ENCODE measurements at regions not wholly inside any gene's neighbourhood (a gene's known extent, or its start where the extent isn't known, plus 50 kb on each side); places are given as distances from the start of the nearest gene placed in this dataset.

DNA sequence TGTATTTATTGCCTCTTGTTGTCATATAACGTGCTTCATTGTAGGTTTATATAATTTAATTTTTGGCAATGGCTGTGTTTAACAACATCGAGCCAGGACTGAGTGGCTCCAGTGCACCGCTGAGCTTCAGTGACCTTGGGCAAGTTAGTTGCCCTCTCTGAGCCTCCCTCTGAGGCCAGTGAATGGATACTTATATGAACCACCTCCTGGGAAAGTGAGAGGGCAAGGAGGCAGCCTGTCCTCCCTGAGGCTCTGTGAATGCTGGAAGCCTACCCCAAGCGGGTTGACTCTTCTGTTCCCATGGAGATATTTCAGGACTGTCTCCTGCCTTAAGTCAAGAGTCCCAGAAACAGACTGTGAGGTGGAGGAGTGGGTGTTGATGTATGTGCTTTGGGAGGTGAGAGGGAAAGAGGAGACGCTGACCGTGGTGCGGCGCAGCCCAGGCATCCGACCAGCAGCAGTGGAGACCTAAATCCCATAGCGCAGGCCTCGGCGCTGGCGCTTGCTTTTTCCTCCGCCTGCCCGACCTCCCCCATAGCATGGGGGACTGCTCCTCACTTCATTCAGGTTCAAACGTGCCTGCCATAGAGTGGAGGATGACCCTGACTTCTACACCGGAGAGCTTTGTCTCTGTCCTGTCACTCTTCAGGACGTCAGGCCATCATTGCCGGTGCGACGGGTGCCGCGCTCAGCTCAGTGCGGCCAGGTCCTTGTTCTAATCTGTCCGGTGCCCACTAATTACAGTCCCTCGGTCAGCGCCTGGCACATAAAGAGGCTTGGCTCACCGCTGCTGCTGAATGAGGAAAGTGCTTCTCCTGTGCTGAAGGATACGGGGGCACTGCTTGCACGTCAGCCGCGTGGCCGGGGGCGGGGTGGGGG, 167.3 kb upstream of the HS6ST1 start:
- TF ChIP-seq SPI1 (IDR thresholded peaks at IDR 0.05; ENCODE audit: borderline replicate concordance, low read depth), result no peak
- TF ChIP-seq, protein P1, sequence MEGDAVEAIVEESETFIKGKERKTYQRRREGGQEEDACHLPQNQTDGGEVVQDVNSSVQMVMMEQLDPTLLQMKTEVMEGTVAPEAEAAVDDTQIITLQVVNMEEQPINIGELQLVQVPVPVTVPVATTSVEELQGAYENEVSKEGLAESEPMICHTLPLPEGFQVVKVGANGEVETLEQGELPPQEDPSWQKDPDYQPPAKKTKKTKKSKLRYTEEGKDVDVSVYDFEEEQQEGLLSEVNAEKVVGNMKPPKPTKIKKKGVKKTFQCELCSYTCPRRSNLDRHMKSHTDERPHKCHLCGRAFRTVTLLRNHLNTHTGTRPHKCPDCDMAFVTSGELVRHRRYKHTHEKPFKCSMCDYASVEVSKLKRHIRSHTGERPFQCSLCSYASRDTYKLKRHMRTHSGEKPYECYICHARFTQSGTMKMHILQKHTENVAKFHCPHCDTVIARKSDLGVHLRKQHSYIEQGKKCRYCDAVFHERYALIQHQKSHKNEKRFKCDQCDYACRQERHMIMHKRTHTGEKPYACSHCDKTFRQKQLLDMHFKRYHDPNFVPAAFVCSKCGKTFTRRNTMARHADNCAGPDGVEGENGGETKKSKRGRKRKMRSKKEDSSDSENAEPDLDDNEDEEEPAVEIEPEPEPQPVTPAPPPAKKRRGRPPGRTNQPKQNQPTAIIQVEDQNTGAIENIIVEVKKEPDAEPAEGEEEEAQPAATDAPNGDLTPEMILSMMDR (IDR thresholded peaks at IDR 0.05; ENCODE audit: insufficient read depth, low read length), result no peak
- TF ChIP-seq POLR2AphosphoS5 (IDR thresholded peaks at IDR 0.05; ENCODE audit: low read depth), result no peak
- TF ChIP-seq, protein P2, sequence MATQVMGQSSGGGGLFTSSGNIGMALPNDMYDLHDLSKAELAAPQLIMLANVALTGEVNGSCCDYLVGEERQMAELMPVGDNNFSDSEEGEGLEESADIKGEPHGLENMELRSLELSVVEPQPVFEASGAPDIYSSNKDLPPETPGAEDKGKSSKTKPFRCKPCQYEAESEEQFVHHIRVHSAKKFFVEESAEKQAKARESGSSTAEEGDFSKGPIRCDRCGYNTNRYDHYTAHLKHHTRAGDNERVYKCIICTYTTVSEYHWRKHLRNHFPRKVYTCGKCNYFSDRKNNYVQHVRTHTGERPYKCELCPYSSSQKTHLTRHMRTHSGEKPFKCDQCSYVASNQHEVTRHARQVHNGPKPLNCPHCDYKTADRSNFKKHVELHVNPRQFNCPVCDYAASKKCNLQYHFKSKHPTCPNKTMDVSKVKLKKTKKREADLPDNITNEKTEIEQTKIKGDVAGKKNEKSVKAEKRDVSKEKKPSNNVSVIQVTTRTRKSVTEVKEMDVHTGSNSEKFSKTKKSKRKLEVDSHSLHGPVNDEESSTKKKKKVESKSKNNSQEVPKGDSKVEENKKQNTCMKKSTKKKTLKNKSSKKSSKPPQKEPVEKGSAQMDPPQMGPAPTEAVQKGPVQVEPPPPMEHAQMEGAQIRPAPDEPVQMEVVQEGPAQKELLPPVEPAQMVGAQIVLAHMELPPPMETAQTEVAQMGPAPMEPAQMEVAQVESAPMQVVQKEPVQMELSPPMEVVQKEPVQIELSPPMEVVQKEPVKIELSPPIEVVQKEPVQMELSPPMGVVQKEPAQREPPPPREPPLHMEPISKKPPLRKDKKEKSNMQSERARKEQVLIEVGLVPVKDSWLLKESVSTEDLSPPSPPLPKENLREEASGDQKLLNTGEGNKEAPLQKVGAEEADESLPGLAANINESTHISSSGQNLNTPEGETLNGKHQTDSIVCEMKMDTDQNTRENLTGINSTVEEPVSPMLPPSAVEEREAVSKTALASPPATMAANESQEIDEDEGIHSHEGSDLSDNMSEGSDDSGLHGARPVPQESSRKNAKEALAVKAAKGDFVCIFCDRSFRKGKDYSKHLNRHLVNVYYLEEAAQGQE (IDR thresholded peaks at IDR 0.05; ENCODE audit: insufficient replicate concordance, low read depth), result no peak
- no peak for TF ChIP-seq GABPA (IDR thresholded peaks at IDR 0.05; ENCODE audit: low read depth)

Data from HL-60 (cell line).